ENCODE measurements at regions not wholly inside any gene's neighbourhood (a gene's known extent, or its start where the extent isn't known, plus 50 kb on each side); places are given as distances from the start of the nearest gene placed in this dataset.

- TF ChIP-seq POLR2A (IDR thresholded peaks at IDR 0.05), result no peak
- peak; percentile 25 to 65 (median 55) for TF ChIP-seq CTCF (IDR thresholded peaks at IDR 0.05)
- peak in 2 of 3 donors; percentile 39 to 47 for TF ChIP-seq POLR2AphosphoS5 (IDR thresholded peaks at IDR 0.05)
Observed at GRCh38 chrX:39705290-39705689, 392.5 kb downstream of the BCOR start.
